SK-N-MC (cell line): ENCODE measurements at regions not wholly inside any gene's neighbourhood (a gene's known extent, or its start where the extent isn't known, plus 50 kb on each side); places are given as distances from the start of the nearest gene placed in this dataset.

Source experiments
- EZH2 ChIP-seq: fragments of 200-600 bp; sonication (generic); IDR thresholded peaks from one replicate; pipeline ENCODE4 v1.6.1; 2017; ENCODE audit warnings: antibody characterized with exemption
- POLR2AphosphoS5 ChIP-seq: IDR thresholded peaks from 2 replicates; pipeline ENCODE4 v1.6.1; 2012; ENCODE audit warnings: mild to moderate bottlenecking, low read depth, low read length, borderline replicate concordance

DNA sequence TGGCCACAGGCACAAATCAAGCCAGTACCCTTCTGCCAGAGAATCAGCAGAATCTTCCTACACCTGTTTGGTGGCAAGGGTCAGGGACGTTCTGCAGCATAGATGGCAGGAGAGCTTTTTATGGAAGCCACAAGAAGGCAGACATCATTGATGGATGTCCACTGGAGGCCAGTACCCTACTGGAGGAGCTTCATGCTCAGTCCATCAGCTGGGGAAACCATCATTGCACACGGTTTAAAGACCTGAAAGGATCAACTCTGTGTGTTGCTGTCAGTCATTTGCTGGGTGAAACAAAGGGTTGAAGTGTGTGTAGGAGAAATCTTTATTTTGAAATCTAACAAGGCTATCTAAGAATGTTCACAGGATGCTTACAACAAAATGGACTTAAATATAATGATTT is 158.9 kb upstream of the SASH1 start:
- TF ChIP-seq POLR2AphosphoS5 (no peak), EZH2 (no peak)
